Bronchial epithelial cell (primary cell): ENCODE measurements at regions not wholly inside any gene's neighbourhood (a gene's known extent, or its start where the extent isn't known, plus 50 kb on each side); places are given as distances from the start of the nearest gene placed in this dataset.
"Not testable (repeated sequence)": the region's sequence is repeated elsewhere in the genome, so short reads cannot be mapped to it uniquely, and the experiment has no call there.

Experiments
- DNase-seq: peaks from one replicate; pipeline ENCODE4 v3.0.0-alpha.2; 2010; ENCODE audit warnings: low read depth
- FAIRE-seq: peaks from 2 replicates; lab custom pipeline; 2011; peaks lifted over from hg19 to GRCh38; lab: Jason Lieb, UNC
- H3K27me3 ChIP-seq: 2 replicates; pipeline ENCODE4 v1.5.1; 2011; ENCODE audit warnings: low read length; ENCODE audit not compliant: control insufficient read depth, insufficient read depth
- H3K36me3 ChIP-seq: 2 replicates; pipeline ENCODE4 v1.5.1; 2011; ENCODE audit warnings: low read length; ENCODE audit not compliant: control insufficient read depth, insufficient read depth
- H3K4me3 ChIP-seq: 2 replicates; pipeline ENCODE4 v1.5.1; 2011; ENCODE audit warnings: mild to moderate bottlenecking, low read depth, low read length, control low read depth
- TF ChIP-seq, protein P1 (sequence below): IDR thresholded peaks from 2 replicates; pipeline ENCODE4 v1.5.1; 2011; ENCODE audit warnings: mild to moderate bottlenecking, moderate library complexity, low read length, control low read depth, inconsistent platforms; ENCODE audit not compliant: insufficient read depth, severe bottlenecking

DNA sequence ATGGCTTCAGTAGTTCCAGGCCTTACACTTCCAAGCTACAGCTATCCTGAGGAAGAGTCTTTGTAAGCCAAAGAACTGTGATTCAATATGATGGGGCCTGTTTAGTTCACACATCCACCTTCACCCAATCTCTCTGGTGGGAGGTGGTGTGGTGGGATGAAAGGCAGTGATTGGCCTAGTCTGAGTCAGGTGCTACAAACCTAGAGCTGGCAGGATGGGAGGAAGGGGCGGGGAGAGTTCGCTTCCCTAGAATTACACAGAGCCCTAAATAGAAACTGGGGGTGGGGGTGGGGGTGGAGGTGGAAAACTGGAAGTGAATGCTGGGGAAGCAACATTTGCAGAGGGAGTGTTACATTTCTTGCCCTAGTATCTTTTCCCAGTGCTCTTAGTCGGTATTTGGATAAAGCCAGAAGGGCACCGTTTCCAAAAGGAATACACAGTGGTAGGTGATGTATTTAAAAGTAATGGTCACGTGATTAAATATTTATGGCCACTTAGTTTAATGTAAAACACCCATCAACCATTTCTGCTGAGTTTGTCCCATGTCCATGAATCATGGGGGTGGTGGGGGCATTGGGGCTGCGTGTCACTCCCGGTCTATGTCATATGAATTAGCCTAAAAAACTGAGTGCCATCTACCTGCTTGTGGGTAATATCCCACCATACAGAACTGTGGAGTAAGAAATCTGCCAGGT is 247.6 kb upstream of the PROK2 start:
- DNase-seq (no peak), FAIRE-seq (no peak)
- H3K27me3 ChIP-seq = no peaks in the 10 kb centered on the region
- TF ChIP-seq, protein P1, sequence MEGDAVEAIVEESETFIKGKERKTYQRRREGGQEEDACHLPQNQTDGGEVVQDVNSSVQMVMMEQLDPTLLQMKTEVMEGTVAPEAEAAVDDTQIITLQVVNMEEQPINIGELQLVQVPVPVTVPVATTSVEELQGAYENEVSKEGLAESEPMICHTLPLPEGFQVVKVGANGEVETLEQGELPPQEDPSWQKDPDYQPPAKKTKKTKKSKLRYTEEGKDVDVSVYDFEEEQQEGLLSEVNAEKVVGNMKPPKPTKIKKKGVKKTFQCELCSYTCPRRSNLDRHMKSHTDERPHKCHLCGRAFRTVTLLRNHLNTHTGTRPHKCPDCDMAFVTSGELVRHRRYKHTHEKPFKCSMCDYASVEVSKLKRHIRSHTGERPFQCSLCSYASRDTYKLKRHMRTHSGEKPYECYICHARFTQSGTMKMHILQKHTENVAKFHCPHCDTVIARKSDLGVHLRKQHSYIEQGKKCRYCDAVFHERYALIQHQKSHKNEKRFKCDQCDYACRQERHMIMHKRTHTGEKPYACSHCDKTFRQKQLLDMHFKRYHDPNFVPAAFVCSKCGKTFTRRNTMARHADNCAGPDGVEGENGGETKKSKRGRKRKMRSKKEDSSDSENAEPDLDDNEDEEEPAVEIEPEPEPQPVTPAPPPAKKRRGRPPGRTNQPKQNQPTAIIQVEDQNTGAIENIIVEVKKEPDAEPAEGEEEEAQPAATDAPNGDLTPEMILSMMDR = no peak
- no peaks in the 10 kb centered on the region for H3K36me3 ChIP-seq
- H3K4me3 ChIP-seq = no peak overlapping the region

DNA sequence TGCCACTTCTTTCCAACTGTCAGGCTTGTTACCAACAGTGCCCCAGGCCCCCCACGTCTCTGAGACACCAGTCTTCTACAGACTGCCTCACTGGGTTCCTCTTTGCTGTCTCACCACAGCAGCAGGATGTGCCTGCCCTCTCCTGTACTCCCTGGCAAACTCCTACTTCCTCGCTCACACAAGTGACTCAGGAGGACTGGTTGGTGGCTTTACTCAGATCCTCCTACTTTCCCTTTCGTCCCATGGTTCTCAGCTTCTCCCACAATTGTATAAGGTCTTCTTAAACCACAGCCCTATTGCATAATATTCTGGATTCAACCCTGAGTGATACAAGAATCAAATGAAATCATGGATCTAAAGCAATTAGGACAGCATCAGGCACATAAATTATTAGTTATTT is 246.6 kb upstream of the PROK2 start:
- no peak overlapping the region for H3K4me3 ChIP-seq
- DNase-seq (peak; percentile 59), FAIRE-seq (peak; percentile 85)
- no peaks in the 10 kb centered on the region for H3K27me3 ChIP-seq
- no peaks in the 10 kb centered on the region for H3K36me3 ChIP-seq
- TF ChIP-seq, protein P1 = no peak

DNA sequence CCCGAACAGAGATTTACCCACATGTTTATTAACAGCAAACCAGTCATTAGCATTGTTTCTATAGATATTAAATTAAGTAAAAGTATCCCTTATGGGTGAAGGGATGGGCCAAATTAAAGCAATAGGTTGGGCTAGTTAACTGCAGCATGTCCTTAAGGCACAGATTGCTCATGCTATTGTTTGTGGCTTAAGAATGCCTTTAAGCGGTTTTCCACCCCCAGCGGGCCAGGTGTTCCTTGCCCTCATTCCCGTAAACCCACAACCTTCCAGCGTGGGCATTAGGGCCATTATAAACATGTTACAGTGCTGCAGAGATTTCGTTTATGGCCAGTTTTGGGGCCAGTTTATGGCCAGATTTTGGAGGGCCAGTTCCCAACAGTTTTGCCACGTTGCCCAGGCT is 245.3 kb upstream of the PROK2 start:
- H3K36me3 ChIP-seq, H3K4me3 ChIP-seq, FAIRE-seq, H3K27me3 ChIP-seq, DNase-seq: not testable (repeated sequence)

DNA sequence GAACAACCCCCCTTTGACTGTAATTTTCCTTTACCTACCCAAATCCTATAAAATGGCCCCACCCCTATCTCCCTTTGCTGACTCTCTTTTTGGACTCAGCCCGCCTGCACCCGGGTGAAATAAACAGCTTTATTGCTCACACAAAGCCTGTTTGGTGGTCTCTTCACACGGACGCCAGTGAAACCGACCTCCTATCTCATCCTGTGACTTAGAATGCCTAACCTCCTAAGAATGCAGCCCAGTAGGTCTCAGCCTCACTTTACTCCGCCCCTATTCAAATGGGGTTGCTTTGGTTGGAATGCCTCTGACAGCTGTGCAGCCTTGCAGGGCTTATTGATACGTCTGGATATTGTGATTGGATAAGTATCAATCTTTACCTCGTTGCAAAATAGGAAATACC is 243.8 kb upstream of the PROK2 start:
- peak; percentile 50 for DNase-seq
- not testable (repeated sequence) for FAIRE-seq, H3K36me3 ChIP-seq, H3K4me3 ChIP-seq, H3K27me3 ChIP-seq

DNA sequence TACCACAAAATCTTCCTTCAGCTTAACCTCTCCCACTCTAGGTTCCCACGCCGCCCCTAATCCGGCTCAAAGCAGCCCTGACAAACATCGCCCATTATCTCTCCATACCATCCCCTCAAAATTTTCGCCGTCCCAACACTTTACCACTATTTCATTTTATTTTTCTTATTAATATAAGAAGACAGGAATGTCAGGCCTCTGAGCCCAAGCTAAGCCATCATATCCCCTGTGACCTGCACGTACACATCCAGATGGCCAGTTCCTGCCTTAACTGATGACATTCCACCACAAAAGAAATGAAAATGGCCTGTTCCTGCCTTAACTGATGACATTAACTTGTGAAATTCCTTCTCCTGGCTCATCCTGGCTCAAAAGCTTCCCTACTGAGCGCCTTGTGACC is 243.4 kb upstream of the PROK2 start:
- H3K27me3 ChIP-seq, DNase-seq, H3K36me3 ChIP-seq, H3K4me3 ChIP-seq, FAIRE-seq: not testable (repeated sequence)

DNA sequence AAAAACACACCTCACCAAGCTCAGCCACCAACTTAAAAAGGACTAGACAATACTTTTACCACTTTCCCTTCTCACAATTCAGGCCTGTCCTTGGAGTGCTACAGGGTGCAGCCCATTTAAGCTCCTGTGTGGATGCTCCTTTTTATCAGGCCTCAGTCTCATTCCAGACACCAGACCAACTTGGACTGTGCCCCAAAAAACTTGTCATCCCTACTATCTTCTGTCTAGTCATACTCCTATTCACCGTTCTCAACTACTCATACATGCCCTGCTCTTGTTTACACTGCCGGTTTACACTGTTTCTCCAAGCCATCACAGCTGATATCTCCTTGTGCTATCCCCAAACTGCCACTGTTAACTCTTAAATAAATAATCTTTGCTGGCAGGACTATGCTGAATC is 242.8 kb upstream of the PROK2 start:
- not testable (repeated sequence) for H3K36me3 ChIP-seq, DNase-seq, FAIRE-seq, H3K27me3 ChIP-seq, H3K4me3 ChIP-seq

DNA sequence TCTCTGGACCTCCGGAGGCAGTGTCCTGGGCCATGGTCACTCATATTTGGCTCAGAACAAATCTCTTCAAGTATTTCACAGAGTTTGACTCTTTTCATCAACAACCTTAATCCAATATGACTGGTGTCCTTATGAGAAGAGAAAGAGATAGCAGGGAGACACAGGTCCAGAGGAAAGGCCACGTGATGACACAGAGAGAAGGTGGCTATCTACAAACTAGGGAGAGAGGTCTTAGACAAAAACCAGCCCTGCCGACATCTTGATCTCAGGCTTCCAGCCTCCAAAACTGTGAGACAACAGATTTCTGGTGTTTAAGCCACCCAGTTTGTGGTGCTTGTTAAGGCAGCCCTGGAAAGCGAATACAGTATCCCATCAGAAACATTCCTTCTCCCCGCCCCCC is 237.1 kb upstream of the PROK2 start:
- TF ChIP-seq, protein P1 = no peak
- DNase-seq (no peak), FAIRE-seq (no peak)
- no peaks in the 10 kb centered on the region for H3K36me3 ChIP-seq
- no peak overlapping the region for H3K4me3 ChIP-seq
- H3K27me3 ChIP-seq = no peaks in the 10 kb centered on the region

DNA sequence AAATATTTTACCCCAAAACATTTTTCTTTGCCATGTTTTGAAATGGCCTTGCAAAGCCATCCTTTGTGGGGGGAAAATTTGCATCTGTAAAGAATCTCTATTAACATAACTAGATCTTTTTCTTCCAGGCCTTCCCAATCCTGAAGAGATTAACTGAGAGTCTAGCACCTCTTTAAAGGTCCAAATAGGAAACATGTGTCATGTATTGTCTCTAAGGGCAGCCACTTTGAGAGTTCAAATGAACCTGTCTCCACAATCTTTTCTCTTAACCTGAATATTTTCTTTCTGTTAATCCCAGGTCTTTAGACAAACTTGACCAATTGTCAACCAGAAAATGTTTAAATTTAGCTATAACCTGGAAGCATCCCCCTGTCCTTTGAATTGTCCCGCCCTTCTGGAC is 236.6 kb upstream of the PROK2 start:
- DNase-seq = no peak
- Histone ChIP-seq H3K4me3 (no peak overlapping the region), H3K27me3 (no peaks in the 10 kb centered on the region), H3K36me3 (no peaks in the 10 kb centered on the region)
- FAIRE-seq = no peak
- TF ChIP-seq, protein P1 = no peak
